NAMALWA (cell line): ENCODE measurements at regions not wholly inside any gene's neighbourhood (a gene's known extent, or its start where the extent isn't known, plus 50 kb on each side); places are given as distances from the start of the nearest gene placed in this dataset.
A peak's percentile ranks its signal among the peaks of the same experiment; 100 is the strongest.

Experiments
- DNase-seq: peaks from one replicate; pipeline ENCODE4 v3.0.0-alpha.2; 2015; ENCODE audit warnings: low spot score

GRCh38 chr5:112657804-112658203, 79.9 kb upstream of the APC start:
- DNase-seq: no peak

- no peak for DNase-seq
Measured at GRCh38 chr5:112660359-112660758, 77.3 kb upstream of the APC start.

- no peak for DNase-seq
Measured at GRCh38 chr5:112663146-112663545, 74.5 kb upstream of the APC start.

DNA sequence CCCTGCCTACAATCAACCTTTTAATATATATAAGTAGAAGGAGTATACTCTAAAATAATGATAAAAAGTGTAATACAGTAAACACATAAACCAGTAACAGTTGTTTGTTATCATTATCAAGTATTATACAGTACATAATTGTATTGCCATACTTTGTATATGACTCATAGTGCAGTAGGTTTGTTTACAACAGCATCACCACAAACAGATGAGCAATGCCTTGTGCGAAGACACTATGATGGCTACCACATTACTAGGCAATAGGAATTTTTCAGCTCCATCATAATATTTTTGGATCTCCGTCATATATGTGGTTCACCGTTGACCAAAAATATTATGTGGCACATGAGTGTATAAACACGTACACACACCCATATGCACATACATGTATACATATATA, 69.7 kb upstream of the APC start:
- no peak for DNase-seq

DNA sequence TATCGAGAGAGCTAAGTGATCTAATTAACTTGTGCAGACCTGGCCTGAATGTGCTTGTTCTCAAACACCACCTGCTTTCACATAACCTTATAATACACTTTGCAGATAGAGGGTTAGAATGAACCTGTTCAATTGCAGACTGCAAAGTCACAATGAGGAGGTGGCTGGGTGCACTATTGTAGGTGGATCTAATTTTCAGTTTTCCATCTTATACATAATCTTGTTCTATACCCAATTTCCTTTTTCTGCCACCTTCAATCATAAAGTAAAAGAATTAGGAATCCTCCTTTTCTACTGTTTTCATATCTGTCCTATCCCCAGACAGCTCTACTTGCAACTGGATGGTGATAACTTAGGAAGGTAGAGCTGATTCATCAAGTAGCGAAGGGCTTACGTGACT, 68.8 kb upstream of the APC start:
- DNase-seq: no peak

DNA sequence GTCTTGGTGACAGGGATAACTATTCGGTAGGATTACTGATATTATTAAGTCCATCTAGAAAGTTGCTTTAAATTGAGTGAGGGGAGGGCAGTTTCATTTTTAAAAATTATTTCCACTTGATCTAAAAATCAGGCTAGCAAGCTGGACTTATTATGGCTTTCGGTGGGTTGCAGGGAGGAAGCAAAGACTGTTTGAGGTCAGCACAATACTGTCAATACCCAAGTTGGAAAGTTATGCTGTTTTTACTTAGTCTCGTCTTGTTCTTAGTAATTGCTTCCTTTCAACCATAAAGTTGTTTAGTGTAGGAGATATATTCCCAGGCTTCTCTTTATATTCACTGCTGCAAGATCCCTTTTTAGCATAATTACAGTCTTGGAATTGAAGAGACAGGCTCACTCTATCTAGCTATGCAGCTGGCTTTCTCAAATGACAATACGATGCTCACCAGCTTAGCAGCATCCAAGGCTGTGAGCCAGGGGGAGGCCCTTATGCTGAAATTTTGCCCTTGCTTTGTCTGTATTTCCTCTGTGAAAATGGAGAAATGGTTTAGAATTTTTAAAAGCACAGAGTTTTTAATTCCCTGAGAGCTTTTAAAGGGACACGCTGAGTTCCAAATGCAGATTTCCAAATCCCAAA, 68.2 kb upstream of the APC start:
- DNase-seq: no peak

DNA sequence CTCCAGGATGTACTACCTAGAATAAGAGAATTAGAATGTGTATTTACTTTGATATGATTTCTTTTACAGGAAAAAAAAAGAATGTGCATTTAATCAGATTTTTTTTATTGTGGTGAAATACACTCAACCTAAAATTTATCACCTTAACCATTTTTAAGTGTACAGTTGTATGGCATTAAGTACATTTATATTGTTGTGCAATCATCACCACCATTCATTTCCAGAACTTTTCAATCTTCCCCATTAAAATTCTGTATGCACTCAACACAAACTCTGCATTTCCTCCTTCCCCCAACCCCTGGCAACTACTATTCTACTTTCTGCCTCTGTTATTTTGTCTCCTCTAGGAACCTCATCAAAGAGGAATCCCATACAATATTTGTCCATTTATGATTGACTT, 66.0 kb upstream of the APC start:
- no peak for DNase-seq

GRCh38 chr5:112681481-112681908, 56.2 kb upstream of the APC start:
- no peak for DNase-seq

GRCh38 chr5:112682621-112683061, 55.0 kb upstream of the APC start:
- no peak for DNase-seq

- DNase-seq: peak; percentile 41
Measured at GRCh38 chr5:112684121-112684520, 53.6 kb upstream of the APC start.

GRCh38 chr5:112684737-112685136, 52.9 kb upstream of the APC start:
- no peak for DNase-seq

- DNase-seq: no peak
Measured at GRCh38 chr5:112685386-112685785, 52.3 kb upstream of the APC start.

GRCh38 chr5:112685931-112686330, 51.8 kb upstream of the APC start:
- no peak for DNase-seq

DNA sequence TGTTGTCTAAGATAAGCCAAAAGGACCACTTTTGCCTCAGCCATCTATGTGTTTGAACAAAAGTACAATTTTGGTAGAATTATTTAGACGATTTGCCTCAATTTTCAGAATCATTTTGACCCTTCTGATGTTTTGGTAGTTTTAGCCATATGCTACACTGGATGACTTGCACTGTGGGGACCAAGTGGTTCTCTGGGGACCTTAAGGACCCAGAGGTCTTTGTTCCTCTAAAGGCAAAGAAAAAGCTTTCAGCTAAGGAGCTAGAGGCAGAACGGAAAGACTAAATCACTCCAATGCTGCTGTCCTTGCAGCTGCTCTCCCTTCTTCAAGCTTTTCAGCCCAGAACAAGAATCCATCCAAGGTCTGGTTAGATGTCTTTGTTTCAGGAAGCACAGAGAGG, 51.0 kb upstream of the APC start:
- peak; percentile 55 for DNase-seq

GRCh38 chr5:112687306-112687705, 50.4 kb upstream of the APC start:
- DNase-seq: no peak
